ENCODE measurements at regions not wholly inside any gene's neighbourhood (a gene's known extent, or its start where the extent isn't known, plus 50 kb on each side); places are given as distances from the start of the nearest gene placed in this dataset.

- no peaks in the 10 kb centered on the region for H3K9me3 ChIP-seq (ENCODE audit: low read length)
- H3K36me3 ChIP-seq (ENCODE audit: low read depth, low read length) = no peaks in the 10 kb centered on the region
- H3K27me3 ChIP-seq (ENCODE audit: low read length) = no peaks in the 10 kb centered on the region
- no peaks in the 10 kb centered on the region for H3K79me2 ChIP-seq (ENCODE audit: low read length)
- no peaks in the 10 kb centered on the region for H3F3A ChIP-seq (ENCODE audit: low read length, unreplicated experiment)
- ChIA-PET CTCF (no interaction called here), POLR2A (ENCODE audit: unreplicated experiment) (no interaction called here)
- no peak overlapping the region for H3K9ac ChIP-seq (ENCODE audit: low read length)
- no peak overlapping the region for H3K27ac ChIP-seq (ENCODE audit: low read length)
- TF ChIP-seq EZH2phosphoT487 (IDR thresholded peaks at IDR 0.05; ENCODE audit: borderline replicate concordance, low read length) (no peak), CTCF (conservative IDR thresholded peaks at IDR 0.05; ENCODE audit: low read depth, low read length) (no peak), EZH2 (IDR thresholded peaks at IDR 0.05; ENCODE audit: low read length, unreplicated experiment) (no peak)
- H3K4me2 ChIP-seq (ENCODE audit: low read length) = no peak overlapping the region
- DNase-seq = no peak
- ATAC-seq = no peak
- no TSS peak for BruUV-seq (replicated peaks)
- H3K9me2 ChIP-seq (replicated peaks; ENCODE audit: low read length) = no peaks in the 10 kb centered on the region
- no peak overlapping the region for H2AFZ ChIP-seq (ENCODE audit: low read length)
- no peaks in the 10 kb centered on the region for H4K20me1 ChIP-seq (ENCODE audit: low read length)
- no peak overlapping the region for H3K4me3 ChIP-seq (ENCODE audit: low read length)
- no peaks in the 10 kb centered on the region for H3K4me1 ChIP-seq (ENCODE audit: insufficient read depth, low read length)
- intact Hi-C loops (cut with micrococcal nuclease) = no loop called here
Measured at GRCh38 chr10:124166431-124167125, 73.2 kb upstream of the CHST15 start.

- no peak for ATAC-seq
- H3K9me3 ChIP-seq (ENCODE audit: low read length) = no peaks in the 10 kb centered on the region
- TF ChIP-seq EZH2phosphoT487 (IDR thresholded peaks at IDR 0.05; ENCODE audit: borderline replicate concordance, low read length) = no peak
- no peak for TF ChIP-seq CTCF (conservative IDR thresholded peaks at IDR 0.05; ENCODE audit: low read depth, low read length)
- TF ChIP-seq EZH2 (IDR thresholded peaks at IDR 0.05; ENCODE audit: low read length, unreplicated experiment) = no peak
- H4K20me1 ChIP-seq (ENCODE audit: low read length) = no peaks in the 10 kb centered on the region
- no peaks in the 10 kb centered on the region for H3F3A ChIP-seq (ENCODE audit: low read length, unreplicated experiment)
- no TSS peak for BruUV-seq (replicated peaks)
- H3K79me2 ChIP-seq (ENCODE audit: low read length) = no peaks in the 10 kb centered on the region
- H3K4me3 ChIP-seq (ENCODE audit: low read length) = no peak overlapping the region
- DNase-seq = no peak
- ChIA-PET CTCF (no interaction called here), POLR2A (ENCODE audit: unreplicated experiment) (no interaction called here)
- H3K27ac ChIP-seq (ENCODE audit: low read length) = no peak overlapping the region
- H3K36me3 ChIP-seq (ENCODE audit: low read depth, low read length) = no peaks in the 10 kb centered on the region
- H2AFZ ChIP-seq (ENCODE audit: low read length) = no peak overlapping the region
- no peak overlapping the region for H3K4me2 ChIP-seq (ENCODE audit: low read length)
- no peaks in the 10 kb centered on the region for H3K9me2 ChIP-seq (replicated peaks; ENCODE audit: low read length)
- no peak overlapping the region for H3K9ac ChIP-seq (ENCODE audit: low read length)
- intact Hi-C loops (cut with micrococcal nuclease) = no loop called here
- no peaks in the 10 kb centered on the region for H3K27me3 ChIP-seq (ENCODE audit: low read length)
- no peaks in the 10 kb centered on the region for H3K4me1 ChIP-seq (ENCODE audit: insufficient read depth, low read length)
Measured at GRCh38 chr10:124165827-124166226, 72.4 kb upstream of the CHST15 start.

- no peak for ATAC-seq
- H4K20me1 ChIP-seq (ENCODE audit: low read length) = no peaks in the 10 kb centered on the region
- H3K4me3 ChIP-seq (ENCODE audit: low read length) = no peak overlapping the region
- no peak for TF ChIP-seq CTCF (conservative IDR thresholded peaks at IDR 0.05; ENCODE audit: low read depth, low read length)
- no peak for TF ChIP-seq EZH2 (IDR thresholded peaks at IDR 0.05; ENCODE audit: low read length, unreplicated experiment)
- no peak for TF ChIP-seq EZH2phosphoT487 (IDR thresholded peaks at IDR 0.05; ENCODE audit: borderline replicate concordance, low read length)
- BruUV-seq (replicated peaks) = no TSS peak
- no peak overlapping the region for H3K27ac ChIP-seq (ENCODE audit: low read length)
- H3K36me3 ChIP-seq (ENCODE audit: low read depth, low read length) = no peaks in the 10 kb centered on the region
- no peaks in the 10 kb centered on the region for H3K4me1 ChIP-seq (ENCODE audit: insufficient read depth, low read length)
- H3K27me3 ChIP-seq (ENCODE audit: low read length) = no peaks in the 10 kb centered on the region
- ChIA-PET CTCF (no interaction called here), POLR2A (ENCODE audit: unreplicated experiment) (no interaction called here)
- H3K4me2 ChIP-seq (ENCODE audit: low read length) = no peak overlapping the region
- H3K9me2 ChIP-seq (replicated peaks; ENCODE audit: low read length) = no peaks in the 10 kb centered on the region
- H3K9me3 ChIP-seq (ENCODE audit: low read length) = no peaks in the 10 kb centered on the region
- H3F3A ChIP-seq (ENCODE audit: low read length, unreplicated experiment) = no peaks in the 10 kb centered on the region
- no peaks in the 10 kb centered on the region for H3K79me2 ChIP-seq (ENCODE audit: low read length)
- intact Hi-C loops (cut with micrococcal nuclease) = no loop called here
- no peak overlapping the region for H2AFZ ChIP-seq (ENCODE audit: low read length)
- no peak for DNase-seq
- H3K9ac ChIP-seq (ENCODE audit: low read length) = no peak overlapping the region
Measured at GRCh38 chr10:124165311-124165710, 71.9 kb upstream of the CHST15 start.
